Bronchial epithelial cell (primary cell): ENCODE measurements at regions not wholly inside any gene's neighbourhood (a gene's known extent, or its start where the extent isn't known, plus 50 kb on each side); places are given as distances from the start of the nearest gene placed in this dataset.
A peak's percentile ranks its signal among the peaks of the same experiment; 100 is the strongest.
"Not testable (repeated sequence)": the region's sequence is repeated elsewhere in the genome, so short reads cannot be mapped to it uniquely, and the experiment has no call there.

Experiments used
- DNase-seq: peaks from one replicate; pipeline ENCODE4 v3.0.0-alpha.2; 2010; ENCODE audit warnings: low read depth
- FAIRE-seq: peaks from 2 replicates; lab custom pipeline; 2011; peaks lifted over from hg19 to GRCh38; lab: Jason Lieb, UNC
- H3K27me3 ChIP-seq: 2 replicates; pipeline ENCODE4 v1.5.1; 2011; ENCODE audit warnings: low read length; ENCODE audit not compliant: control insufficient read depth, insufficient read depth
- H3K36me3 ChIP-seq: 2 replicates; pipeline ENCODE4 v1.5.1; 2011; ENCODE audit warnings: low read length; ENCODE audit not compliant: control insufficient read depth, insufficient read depth
- H3K4me3 ChIP-seq: 2 replicates; pipeline ENCODE4 v1.5.1; 2011; ENCODE audit warnings: mild to moderate bottlenecking, low read depth, low read length, control low read depth
- TF ChIP-seq, protein P1 (sequence below): IDR thresholded peaks from 2 replicates; pipeline ENCODE4 v1.5.1; 2011; ENCODE audit warnings: mild to moderate bottlenecking, moderate library complexity, low read length, control low read depth, inconsistent platforms; ENCODE audit not compliant: insufficient read depth, severe bottlenecking

DNA sequence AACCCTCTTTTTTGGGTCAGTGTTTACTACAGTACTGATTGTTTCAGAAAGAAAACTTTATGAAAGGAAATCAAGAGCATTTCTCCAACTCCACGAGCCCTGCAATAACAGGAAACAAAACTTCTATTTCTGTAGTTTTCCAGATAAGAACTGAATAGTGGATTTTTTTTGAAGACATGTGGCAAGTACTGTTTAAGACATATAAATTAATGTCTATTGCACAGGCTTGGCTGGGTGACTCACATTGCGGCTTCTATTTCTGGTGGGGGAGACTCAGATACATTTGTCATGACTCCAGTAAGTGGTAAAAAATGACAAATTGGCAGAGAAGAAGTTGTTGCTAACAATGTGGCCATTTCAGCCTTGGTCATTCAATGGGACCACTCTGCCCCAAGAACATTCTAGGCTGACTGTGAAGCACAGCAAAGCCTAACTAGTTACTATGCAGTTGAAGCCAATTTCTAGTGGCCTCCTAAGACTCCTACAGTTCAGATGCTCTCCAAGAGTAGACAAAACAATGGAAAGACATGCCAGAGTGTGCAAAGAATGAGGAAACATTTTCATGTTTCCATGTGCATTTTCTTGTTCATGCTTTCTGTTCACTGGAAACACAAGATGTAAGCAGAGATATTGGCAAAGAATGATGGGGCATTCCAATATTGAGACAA, 200.9 kb downstream of the EDN1 start:
- TF ChIP-seq, protein P1, sequence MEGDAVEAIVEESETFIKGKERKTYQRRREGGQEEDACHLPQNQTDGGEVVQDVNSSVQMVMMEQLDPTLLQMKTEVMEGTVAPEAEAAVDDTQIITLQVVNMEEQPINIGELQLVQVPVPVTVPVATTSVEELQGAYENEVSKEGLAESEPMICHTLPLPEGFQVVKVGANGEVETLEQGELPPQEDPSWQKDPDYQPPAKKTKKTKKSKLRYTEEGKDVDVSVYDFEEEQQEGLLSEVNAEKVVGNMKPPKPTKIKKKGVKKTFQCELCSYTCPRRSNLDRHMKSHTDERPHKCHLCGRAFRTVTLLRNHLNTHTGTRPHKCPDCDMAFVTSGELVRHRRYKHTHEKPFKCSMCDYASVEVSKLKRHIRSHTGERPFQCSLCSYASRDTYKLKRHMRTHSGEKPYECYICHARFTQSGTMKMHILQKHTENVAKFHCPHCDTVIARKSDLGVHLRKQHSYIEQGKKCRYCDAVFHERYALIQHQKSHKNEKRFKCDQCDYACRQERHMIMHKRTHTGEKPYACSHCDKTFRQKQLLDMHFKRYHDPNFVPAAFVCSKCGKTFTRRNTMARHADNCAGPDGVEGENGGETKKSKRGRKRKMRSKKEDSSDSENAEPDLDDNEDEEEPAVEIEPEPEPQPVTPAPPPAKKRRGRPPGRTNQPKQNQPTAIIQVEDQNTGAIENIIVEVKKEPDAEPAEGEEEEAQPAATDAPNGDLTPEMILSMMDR = no peak
- Histone ChIP-seq H3K4me3 (no peak overlapping the region), H3K36me3 (no peaks in the 10 kb centered on the region), H3K27me3 (no peaks in the 10 kb centered on the region)
- FAIRE-seq (no peak), DNase-seq (peak; percentile 82)

DNA sequence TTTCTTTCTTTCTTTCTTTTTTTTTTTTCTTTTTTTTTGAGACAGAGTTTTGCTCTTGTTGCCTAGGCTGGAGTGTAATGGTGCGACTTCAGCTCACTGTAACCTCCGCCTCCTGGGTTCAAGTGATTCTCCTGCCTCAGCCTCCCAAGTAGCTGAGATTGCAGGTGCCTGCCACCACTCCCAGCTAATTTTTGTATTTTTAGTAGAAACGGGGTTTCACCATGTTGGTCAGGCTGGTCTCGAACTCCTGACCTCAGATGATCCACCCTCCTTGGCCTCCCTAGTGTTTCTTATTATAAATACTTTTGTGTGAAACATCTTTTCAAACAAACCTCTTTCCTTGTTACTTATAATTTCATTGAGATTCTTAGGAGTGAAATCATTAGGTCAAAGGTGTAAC, 202.8 kb downstream of the EDN1 start:
- not testable (repeated sequence) for H3K36me3 ChIP-seq, H3K27me3 ChIP-seq, FAIRE-seq, H3K4me3 ChIP-seq, DNase-seq

DNA sequence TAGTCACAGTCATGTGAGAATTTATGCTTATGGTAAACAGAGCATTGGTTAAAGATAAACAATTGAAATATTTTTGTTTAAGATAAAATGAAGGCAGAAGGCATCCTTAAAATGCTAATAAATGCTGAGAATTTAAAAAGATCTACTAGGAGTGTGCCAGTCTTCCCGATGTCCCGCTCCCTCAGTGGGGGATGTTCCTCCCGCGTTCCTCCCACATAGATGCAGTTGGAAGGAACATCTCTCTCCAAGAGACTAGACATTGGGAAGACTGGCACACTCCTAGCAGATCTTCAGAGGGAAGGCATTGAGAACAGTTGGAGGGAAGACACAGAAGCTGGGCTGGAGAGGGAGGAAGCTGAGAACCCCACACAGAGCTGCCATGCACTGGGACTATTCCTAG, 203.3 kb downstream of the EDN1 start:
- FAIRE-seq (no peak), DNase-seq (no peak)
- TF ChIP-seq, protein P1 = no peak
- H3K36me3 ChIP-seq = no peaks in the 10 kb centered on the region
- H3K4me3 ChIP-seq = no peak overlapping the region
- H3K27me3 ChIP-seq = no peaks in the 10 kb centered on the region

DNA sequence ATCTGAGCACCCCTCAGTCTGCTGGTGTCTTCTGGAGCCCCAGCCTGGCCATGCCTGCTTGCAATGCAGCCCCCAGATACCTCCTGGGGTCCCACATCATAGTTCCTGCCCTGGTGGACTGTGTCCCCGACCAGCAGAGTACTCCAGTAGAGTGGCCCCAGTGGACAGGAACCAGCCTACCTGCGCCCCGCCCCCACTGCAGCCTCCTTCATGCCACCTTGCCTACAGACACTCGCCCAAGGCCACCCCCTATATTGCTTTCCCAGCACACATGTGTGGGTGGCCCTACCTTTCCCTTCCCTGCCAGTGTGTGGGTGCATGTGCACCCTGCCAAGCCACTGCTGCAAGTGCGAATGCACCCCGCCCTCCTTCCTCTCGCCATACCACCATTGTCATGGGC, 204.0 kb downstream of the EDN1 start:
- FAIRE-seq = no peak
- Histone ChIP-seq H3K27me3 (no peaks in the 10 kb centered on the region), H3K4me3 (no peak overlapping the region), H3K36me3 (no peaks in the 10 kb centered on the region)
- DNase-seq = no peak
- TF ChIP-seq, protein P1 = no peak

DNA sequence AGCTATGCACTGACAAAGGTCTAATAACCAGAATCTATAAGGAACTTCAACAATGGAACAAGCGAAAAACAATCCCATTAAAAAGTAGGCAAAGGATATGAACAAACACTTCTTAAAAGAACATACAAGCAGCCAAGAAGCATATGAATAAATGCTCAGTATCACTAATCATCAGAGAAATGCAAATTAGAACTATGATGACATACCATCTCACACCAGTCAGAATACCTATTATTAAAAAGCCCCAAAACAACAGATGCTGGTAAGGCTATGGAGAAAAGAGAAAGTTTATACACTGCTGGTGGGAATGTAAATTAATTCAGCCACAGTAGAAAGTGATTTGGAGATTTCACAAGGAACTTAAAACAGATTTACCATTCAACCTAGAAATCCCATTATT, 211.8 kb downstream of the EDN1 start:
- FAIRE-seq (no peak), DNase-seq (no peak)
- Histone ChIP-seq H3K27me3 (no peaks in the 10 kb centered on the region), H3K4me3 (no peak overlapping the region), H3K36me3 (no peaks in the 10 kb centered on the region)
- TF ChIP-seq, protein P1 = no peak

DNA sequence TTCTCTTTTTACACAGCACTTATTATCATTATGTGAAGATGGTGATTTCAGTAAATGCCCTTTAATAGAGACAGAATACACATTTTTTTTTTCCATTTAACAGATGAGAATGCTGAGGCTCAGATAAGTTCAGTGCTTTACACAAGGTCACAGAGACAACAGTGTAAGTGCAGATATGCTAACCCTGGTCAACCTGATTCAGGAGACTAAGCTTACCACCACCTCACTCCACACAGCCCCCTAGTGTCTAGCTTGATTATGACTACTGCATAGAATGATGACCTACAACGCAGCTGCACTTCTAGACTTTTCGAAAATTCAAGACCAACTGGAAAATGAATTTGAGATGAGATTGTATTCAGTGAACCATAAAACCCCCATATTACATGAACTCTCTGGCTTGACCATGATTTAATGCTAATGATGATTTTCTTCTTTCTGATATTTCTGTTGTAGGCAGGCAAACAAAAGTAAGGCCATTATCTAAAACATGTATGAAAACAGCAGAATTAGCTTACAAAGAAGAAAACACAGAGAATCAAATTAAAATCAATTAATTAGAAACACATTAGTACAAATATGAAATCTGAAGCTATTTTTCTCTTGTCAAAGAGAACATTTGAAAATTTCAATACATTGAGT, 212.1 kb upstream of the PHACTR1 start:
- TF ChIP-seq, protein P1 = peak; percentile 57
- Histone ChIP-seq H3K27me3 (no peaks in the 10 kb centered on the region), H3K36me3 (no peaks in the 10 kb centered on the region), H3K4me3 (no peak overlapping the region)
- no peak for FAIRE-seq
- DNase-seq = peak; percentile 38
